Keratinocyte (primary cell): ENCODE measurements at regions not wholly inside any gene's neighbourhood (a gene's known extent, or its start where the extent isn't known, plus 50 kb on each side); places are given as distances from the start of the nearest gene placed in this dataset.

Experiments
- DNase-seq: peaks from one replicate; pipeline ENCODE4 v3.0.0-alpha.2; 2011; ENCODE audit warnings: low read depth, missing footprints, low spot score
- FAIRE-seq: peaks from 2 replicates; lab custom pipeline; 2011; peaks lifted over from hg19 to GRCh38; lab: Jason Lieb, UNC
- H2AFZ ChIP-seq: 2 replicates; pipeline ENCODE4 v1.6.0; 2012; ENCODE audit warnings: low read length, control low read depth, inconsistent platforms; ENCODE audit not compliant: control insufficient read depth
- H3K27ac ChIP-seq: 2 replicates; pipeline ENCODE4 v1.5.1; 2011; ENCODE audit warnings: low read length; ENCODE audit not compliant: control insufficient read depth, insufficient read depth
- H3K27me3 ChIP-seq: 3 replicates; pipeline ENCODE4 v1.6.0; 2011; ENCODE audit warnings: low read length; ENCODE audit not compliant: control insufficient read depth, insufficient read depth; ENCODE audit errors: extremely low read depth
- H3K36me3 ChIP-seq, 2 experiments: 2 replicates in 1 of 2; 3 replicates in 1 of 2; pipeline ENCODE4 v1.5.1; 2011; ENCODE audit warnings: low read length in 2 of 2, mild to moderate bottlenecking in 1 of 2; ENCODE audit not compliant: control insufficient read depth in 2 of 2, insufficient read depth in 2 of 2; ENCODE audit errors: extremely low read depth in 1 of 2
- H3K4me1 ChIP-seq: 3 replicates; pipeline ENCODE4 v1.5.1; 2011; ENCODE audit warnings: low read length; ENCODE audit not compliant: control insufficient read depth, insufficient read depth; ENCODE audit errors: extremely low read depth
- H3K4me2 ChIP-seq: 3 replicates; pipeline ENCODE4 v1.6.0; 2011; ENCODE audit warnings: low read depth, low read length; ENCODE audit not compliant: control insufficient read depth, insufficient read depth; ENCODE audit errors: extremely low read depth
- H3K4me3 ChIP-seq, 3 experiments: fragments of 200-600 bp in 1 of 3; sonication (generic) in 1 of 3; 2 replicates in 2 of 3; 3 replicates in 1 of 3; pipeline ENCODE4 v1.5.1; 2011 to 2016; ENCODE audit warnings: low read length in 3 of 3, mild to moderate bottlenecking in 3 of 3, control low read depth in 2 of 3, inconsistent platforms in 1 of 3, low read depth in 1 of 3, mixed read lengths in 1 of 3, mixed run types in 1 of 3, moderate library complexity in 1 of 3; ENCODE audit not compliant: control insufficient read depth in 2 of 3, insufficient read depth in 2 of 3; ENCODE audit errors: extremely low read depth in 1 of 3
- H3K79me2 ChIP-seq: 2 replicates; pipeline ENCODE4 v1.6.0; 2012; ENCODE audit warnings: low read length; ENCODE audit not compliant: control insufficient read depth, insufficient read depth
- H3K9ac ChIP-seq: 3 replicates; pipeline ENCODE4 v1.6.0; 2011; ENCODE audit warnings: low read length; ENCODE audit not compliant: control insufficient read depth, insufficient read depth; ENCODE audit errors: extremely low read depth
- H3K9me1 ChIP-seq: 3 replicates; pipeline ENCODE4 v1.6.0; 2011; ENCODE audit warnings: low read length; ENCODE audit not compliant: control insufficient read depth, insufficient read depth; ENCODE audit errors: extremely low read depth
- H3K9me3 ChIP-seq: 2 replicates; pipeline ENCODE4 v1.5.1; 2012; ENCODE audit warnings: low read depth, low read length; ENCODE audit not compliant: control insufficient read depth
- H4K20me1 ChIP-seq: 3 replicates; pipeline ENCODE4 v1.6.0; 2011; ENCODE audit warnings: low read length; ENCODE audit not compliant: control insufficient read depth, insufficient read depth; ENCODE audit errors: extremely low read depth
- CTCF ChIP-seq, 3 experiments: IDR thresholded peaks in 1 of 3; conservative IDR thresholded peaks in 1 of 3; optimal IDR thresholded peaks in 1 of 3; 2 replicates in 2 of 3; 3 replicates in 1 of 3; pipeline versions ENCODE3 to v1.5.1; 2011; ENCODE audit warnings: low read length in 3 of 3, mild to moderate bottlenecking in 3 of 3, moderate library complexity in 2 of 3, control low read depth in 1 of 3, inconsistent platforms in 1 of 3; ENCODE audit not compliant: insufficient read depth in 2 of 3; ENCODE audit errors: extremely low read depth in 1 of 3
- EZH2 ChIP-seq: IDR thresholded peaks from one replicate; pipeline ENCODE4 v1.6.1; 2012; ENCODE audit warnings: inconsistent platforms, mild to moderate bottlenecking, low read length, moderate library complexity
- dilution Hi-C: fragments of 300-500 bp; cut with MboI; formaldehyde crosslinking; loops from one replicate; pipeline ENCODE4 v1.7.0; 2020; ENCODE audit warnings: low sequenced_read_pairs; ENCODE audit not compliant: extremely low pct_ligation_motif_present

- TF ChIP-seq CTCF (optimal IDR thresholded peaks at IDR 0.05 in 1 of 3, IDR thresholded peaks at IDR 0.05 in 1 of 3, conservative IDR thresholded peaks at IDR 0.05 in 1 of 3; ENCODE audit: extremely low read depth in 1 of 3, insufficient read depth in 2 of 3, low read length in 3 of 3) (no peak), EZH2 (no peak)
- FAIRE-seq (no peak), DNase-seq (no peak)
- no peaks in the 10 kb centered on the region for H3K27me3 ChIP-seq
- no peaks in the 10 kb centered on the region for H4K20me1 ChIP-seq
- no peaks in the 10 kb centered on the region for H3K79me2 ChIP-seq
- no peak overlapping the region for H3K9ac ChIP-seq
- no peaks in the 10 kb centered on the region for H3K4me1 ChIP-seq
- H3K9me3 ChIP-seq, result peaks cover 16% of the 10 kb centered on the region
- H3K36me3 ChIP-seq, result no peaks in the 10 kb centered on the region
- H3K4me3 ChIP-seq, result no peak overlapping the region
- no peak overlapping the region for H3K4me2 ChIP-seq
- H2AFZ ChIP-seq, result no peak overlapping the region
- dilution Hi-C loops, result no loop called here
- H3K9me1 ChIP-seq, result no peaks in the 10 kb centered on the region
- H3K27ac ChIP-seq, result no peak overlapping the region
These were observed 690.9 kb downstream of the BRD1 start for GRCh38 chr22:49136816-49137180.

DNA sequence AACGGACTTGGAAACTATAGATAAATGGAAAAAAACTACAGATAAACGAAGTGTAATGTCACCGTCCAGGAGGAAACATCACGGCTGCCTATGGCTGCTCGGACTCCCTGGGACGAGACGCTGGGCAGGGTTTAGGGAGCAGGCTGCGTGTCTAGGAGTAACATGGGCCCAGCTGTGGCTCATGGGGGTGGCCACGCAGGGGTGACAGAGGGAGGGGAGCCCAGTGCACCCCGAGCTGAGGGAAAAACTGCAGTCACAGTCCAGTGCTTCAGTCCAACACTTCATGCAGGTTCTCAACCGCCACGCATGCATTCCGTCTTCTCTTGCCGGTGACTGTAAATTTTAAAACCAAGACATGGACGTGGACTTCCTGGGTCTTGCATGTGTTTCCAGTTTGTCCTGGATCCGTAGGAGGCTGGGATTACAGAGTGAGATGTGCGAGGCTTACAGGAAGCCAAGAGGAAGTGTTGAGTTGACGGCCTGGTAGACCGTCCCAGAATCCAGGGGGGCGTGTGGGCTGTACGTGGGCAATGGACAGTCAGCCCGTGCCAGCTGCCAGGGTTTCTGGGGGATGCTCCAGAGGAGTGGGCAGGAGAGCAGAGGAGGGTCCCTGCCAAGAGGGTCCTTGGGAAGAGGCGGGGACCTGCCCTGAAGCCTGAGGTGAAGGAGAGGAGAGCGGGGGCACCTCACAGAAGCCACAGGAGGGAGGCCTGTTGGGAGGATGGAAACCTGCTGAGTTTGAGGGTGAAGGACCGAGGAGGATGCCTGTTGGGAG is 691.4 kb downstream of the BRD1 start:
- H3K9me3 ChIP-seq, result peaks cover 15% of the 10 kb centered on the region
- TF ChIP-seq CTCF (optimal IDR thresholded peaks at IDR 0.05 in 1 of 3, IDR thresholded peaks at IDR 0.05 in 1 of 3, conservative IDR thresholded peaks at IDR 0.05 in 1 of 3; ENCODE audit: extremely low read depth in 1 of 3, insufficient read depth in 2 of 3, low read length in 3 of 3), result no peak
- TF ChIP-seq EZH2, result no peak
- DNase-seq (no peak), FAIRE-seq (no peak)
- dilution Hi-C loops, result no loop called here
- no peak overlapping the region for H2AFZ ChIP-seq
- H3K79me2 ChIP-seq, result no peaks in the 10 kb centered on the region
- no peak overlapping the region for H3K4me2 ChIP-seq
- no peaks in the 10 kb centered on the region for H3K27me3 ChIP-seq
- no peaks in the 10 kb centered on the region for H3K36me3 ChIP-seq
- no peaks in the 10 kb centered on the region for H3K9me1 ChIP-seq
- H4K20me1 ChIP-seq, result no peaks in the 10 kb centered on the region
- no peaks in the 10 kb centered on the region for H3K4me1 ChIP-seq
- H3K27ac ChIP-seq, result no peak overlapping the region
- H3K4me3 ChIP-seq, result no peak overlapping the region
- no peak overlapping the region for H3K9ac ChIP-seq
